Neural cell (in vitro differentiated cells): ENCODE measurements at regions not wholly inside any gene's neighbourhood (a gene's known extent, or its start where the extent isn't known, plus 50 kb on each side); places are given as distances from the start of the nearest gene placed in this dataset.

Experiments
- H2AFZ ChIP-seq: fragments of 200-600, 300-800 bp; sonication (generic), shearing (Covaris generic); 2 replicates; pipeline ENCODE4 v1.6.0; 2014; ENCODE audit warnings: low read depth, mild to moderate bottlenecking, antibody characterized with exemption, low read length, moderate library complexity
- H3F3A ChIP-seq: fragments of 200-600 bp; shearing (Covaris generic); 2 replicates; pipeline ENCODE4 v1.6.1; 2016; ENCODE audit warnings: mild to moderate bottlenecking, moderate library complexity, mixed read lengths, antibody characterized with exemption, low read length; ENCODE audit not compliant: insufficient read depth, poor library complexity, severe bottlenecking
- H3K27ac ChIP-seq: fragments of 200-600, 300-800 bp; sonication (generic), shearing (Covaris generic); 2 replicates; pipeline ENCODE4 v1.5.1; 2014; ENCODE audit warnings: mild to moderate bottlenecking, low read length, moderate library complexity
- H3K27me3 ChIP-seq: fragments of 300-800, 200-600 bp; sonication (generic), shearing (Covaris generic); 2 replicates; pipeline ENCODE4 v1.6.0; 2014; ENCODE audit warnings: mild to moderate bottlenecking, low read depth, low read length, moderate library complexity; ENCODE audit not compliant: insufficient read depth
- H3K36me3 ChIP-seq: fragments of 300-800, 200-600 bp; sonication (generic), shearing (Covaris generic); 2 replicates; pipeline ENCODE4 v1.5.1; 2014; ENCODE audit warnings: mild to moderate bottlenecking, antibody characterized with exemption, low read length, moderate library complexity; ENCODE audit not compliant: insufficient read depth
- H3K4me2 ChIP-seq: fragments of 300-800, 200-600 bp; sonication (generic), shearing (Covaris generic); 2 replicates; pipeline ENCODE4 v1.6.0; 2014; ENCODE audit warnings: mild to moderate bottlenecking, low read length
- H3K4me3 ChIP-seq: fragments of 300-800, 200-600 bp; sonication (generic), shearing (Covaris generic); 2 replicates; pipeline ENCODE4 v1.5.1; 2014; ENCODE audit warnings: mild to moderate bottlenecking, low read length, moderate library complexity
- H3K79me2 ChIP-seq: fragments of 200-600 bp; shearing (Covaris generic); replicated peaks from 2 replicates; pipeline ENCODE4 v1.6.0; 2014; ENCODE audit warnings: mild to moderate bottlenecking, low read length, moderate library complexity; ENCODE audit not compliant: insufficient read depth
- H3K9ac ChIP-seq: fragments of 300-800, 200-600 bp; sonication (generic), shearing (Covaris generic); 2 replicates; pipeline ENCODE4 v1.6.1; 2016; ENCODE audit warnings: mild to moderate bottlenecking, low read length, mixed read lengths
- H3K9me2 ChIP-seq: fragments of 200-600 bp; shearing (Covaris generic); 2 replicates; pipeline ENCODE4 v1.6.1; 2016; ENCODE audit warnings: mild to moderate bottlenecking, low read length, mixed read lengths; ENCODE audit not compliant: insufficient read depth
- H3K9me3 ChIP-seq: fragments of 200-600, 300-800 bp; sonication (generic), shearing (Covaris generic); 2 replicates; pipeline ENCODE4 v1.6.1; 2016; ENCODE audit warnings: mild to moderate bottlenecking, mixed run types, low read length, moderate library complexity, mixed read lengths
- H4K20me1 ChIP-seq: fragments of 200-600 bp; shearing (Covaris generic); 2 replicates; pipeline ENCODE4 v1.6.1; 2016; ENCODE audit warnings: mild to moderate bottlenecking, mixed run types; ENCODE audit not compliant: insufficient read depth
- EP300 ChIP-seq: fragments of 450-650 bp; conservative IDR thresholded peaks from 2 replicates; pipeline ENCODE4 v1.6.1; 2014; ENCODE audit warnings: antibody characterized with exemption, mild to moderate bottlenecking, moderate library complexity; ENCODE audit not compliant: poor library complexity, severe bottlenecking
- EZH2 ChIP-seq: fragments of 200-600, 300-800 bp; shearing (Covaris generic), sonication (generic); IDR thresholded peaks from 2 replicates; pipeline ENCODE4 v1.6.1; 2014; ENCODE audit warnings: antibody characterized with exemption, low read length, borderline replicate concordance, mild to moderate bottlenecking; ENCODE audit not compliant: insufficient read depth, poor library complexity, severe bottlenecking
- MXI1 ChIP-seq: fragments of 450-650 bp; conservative IDR thresholded peaks from 2 replicates; pipeline ENCODE4 v1.6.1; 2014; ENCODE audit warnings: antibody characterized with exemption, mild to moderate bottlenecking; ENCODE audit not compliant: poor library complexity, severe bottlenecking
- POLR2AphosphoS5 ChIP-seq: IDR thresholded peaks from 2 replicates; pipeline ENCODE4 v1.6.1; 2012
- RAD21 ChIP-seq: fragments of 450-650 bp; conservative IDR thresholded peaks from 2 replicates; pipeline ENCODE4 v1.6.1; 2014; ENCODE audit warnings: antibody characterized with exemption, mild to moderate bottlenecking, moderate library complexity
- SMC3 ChIP-seq: fragments of 450-650 bp; conservative IDR thresholded peaks from 2 replicates; pipeline ENCODE4 v1.6.1; 2014; ENCODE audit warnings: antibody characterized with exemption, mild to moderate bottlenecking, moderate library complexity; ENCODE audit not compliant: poor library complexity
- TAF1 ChIP-seq: IDR thresholded peaks from 2 replicates; pipeline ENCODE4 v1.6.1; 2012; ENCODE audit warnings: low read depth
- TF ChIP-seq, protein P1 (sequence below): IDR thresholded peaks from 2 replicates; pipeline ENCODE4 v1.6.1; 2012; ENCODE audit warnings: borderline replicate concordance
- TF ChIP-seq, protein P2 (sequence below): fragments of 450-650 bp; IDR thresholded peaks from 2 replicates; pipeline ENCODE4 v1.5.1; 2014; ENCODE audit warnings: antibody characterized with exemption, mild to moderate bottlenecking, moderate library complexity; ENCODE audit not compliant: poor library complexity, severe bottlenecking

DNA sequence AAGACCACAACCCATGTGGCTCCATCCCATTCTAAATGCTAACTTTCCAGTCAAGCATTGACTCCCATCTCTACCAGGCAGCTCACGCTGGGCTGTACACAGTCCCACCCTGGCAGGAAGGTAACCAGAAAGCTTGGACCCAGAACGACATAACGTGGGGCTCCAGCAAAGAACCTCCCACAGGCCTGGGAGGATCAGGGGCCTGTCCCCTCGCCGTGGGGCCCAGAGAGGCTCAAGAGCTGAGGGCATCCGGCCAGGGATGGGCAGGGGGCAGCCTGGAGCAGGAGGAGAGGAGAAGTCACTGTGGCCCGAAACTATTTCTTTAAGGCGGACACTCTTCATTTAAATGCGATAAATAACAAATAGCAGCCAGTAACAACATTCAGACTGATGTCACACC is 169.9 kb downstream of the SHANK2 start:
- TF ChIP-seq EP300 (no peak), MXI1 (no peak), POLR2AphosphoS5 (no peak), SMC3 (no peak), TAF1 (no peak)
- TF ChIP-seq, protein P1, sequence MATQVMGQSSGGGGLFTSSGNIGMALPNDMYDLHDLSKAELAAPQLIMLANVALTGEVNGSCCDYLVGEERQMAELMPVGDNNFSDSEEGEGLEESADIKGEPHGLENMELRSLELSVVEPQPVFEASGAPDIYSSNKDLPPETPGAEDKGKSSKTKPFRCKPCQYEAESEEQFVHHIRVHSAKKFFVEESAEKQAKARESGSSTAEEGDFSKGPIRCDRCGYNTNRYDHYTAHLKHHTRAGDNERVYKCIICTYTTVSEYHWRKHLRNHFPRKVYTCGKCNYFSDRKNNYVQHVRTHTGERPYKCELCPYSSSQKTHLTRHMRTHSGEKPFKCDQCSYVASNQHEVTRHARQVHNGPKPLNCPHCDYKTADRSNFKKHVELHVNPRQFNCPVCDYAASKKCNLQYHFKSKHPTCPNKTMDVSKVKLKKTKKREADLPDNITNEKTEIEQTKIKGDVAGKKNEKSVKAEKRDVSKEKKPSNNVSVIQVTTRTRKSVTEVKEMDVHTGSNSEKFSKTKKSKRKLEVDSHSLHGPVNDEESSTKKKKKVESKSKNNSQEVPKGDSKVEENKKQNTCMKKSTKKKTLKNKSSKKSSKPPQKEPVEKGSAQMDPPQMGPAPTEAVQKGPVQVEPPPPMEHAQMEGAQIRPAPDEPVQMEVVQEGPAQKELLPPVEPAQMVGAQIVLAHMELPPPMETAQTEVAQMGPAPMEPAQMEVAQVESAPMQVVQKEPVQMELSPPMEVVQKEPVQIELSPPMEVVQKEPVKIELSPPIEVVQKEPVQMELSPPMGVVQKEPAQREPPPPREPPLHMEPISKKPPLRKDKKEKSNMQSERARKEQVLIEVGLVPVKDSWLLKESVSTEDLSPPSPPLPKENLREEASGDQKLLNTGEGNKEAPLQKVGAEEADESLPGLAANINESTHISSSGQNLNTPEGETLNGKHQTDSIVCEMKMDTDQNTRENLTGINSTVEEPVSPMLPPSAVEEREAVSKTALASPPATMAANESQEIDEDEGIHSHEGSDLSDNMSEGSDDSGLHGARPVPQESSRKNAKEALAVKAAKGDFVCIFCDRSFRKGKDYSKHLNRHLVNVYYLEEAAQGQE, result no peak
- TF ChIP-seq, protein P2, sequence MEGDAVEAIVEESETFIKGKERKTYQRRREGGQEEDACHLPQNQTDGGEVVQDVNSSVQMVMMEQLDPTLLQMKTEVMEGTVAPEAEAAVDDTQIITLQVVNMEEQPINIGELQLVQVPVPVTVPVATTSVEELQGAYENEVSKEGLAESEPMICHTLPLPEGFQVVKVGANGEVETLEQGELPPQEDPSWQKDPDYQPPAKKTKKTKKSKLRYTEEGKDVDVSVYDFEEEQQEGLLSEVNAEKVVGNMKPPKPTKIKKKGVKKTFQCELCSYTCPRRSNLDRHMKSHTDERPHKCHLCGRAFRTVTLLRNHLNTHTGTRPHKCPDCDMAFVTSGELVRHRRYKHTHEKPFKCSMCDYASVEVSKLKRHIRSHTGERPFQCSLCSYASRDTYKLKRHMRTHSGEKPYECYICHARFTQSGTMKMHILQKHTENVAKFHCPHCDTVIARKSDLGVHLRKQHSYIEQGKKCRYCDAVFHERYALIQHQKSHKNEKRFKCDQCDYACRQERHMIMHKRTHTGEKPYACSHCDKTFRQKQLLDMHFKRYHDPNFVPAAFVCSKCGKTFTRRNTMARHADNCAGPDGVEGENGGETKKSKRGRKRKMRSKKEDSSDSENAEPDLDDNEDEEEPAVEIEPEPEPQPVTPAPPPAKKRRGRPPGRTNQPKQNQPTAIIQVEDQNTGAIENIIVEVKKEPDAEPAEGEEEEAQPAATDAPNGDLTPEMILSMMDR, result no peak
- no peaks in the 10 kb centered on the region for H3K79me2 ChIP-seq
- H3K4me2 ChIP-seq, result no peak overlapping the region
- no peak overlapping the region for H3K9ac ChIP-seq
- no peaks in the 10 kb centered on the region for H3F3A ChIP-seq
- no peak overlapping the region for H3K4me3 ChIP-seq
- H2AFZ ChIP-seq, result no peak overlapping the region
- H3K36me3 ChIP-seq, result no peaks in the 10 kb centered on the region
- no peaks in the 10 kb centered on the region for H3K9me3 ChIP-seq
- no peaks in the 10 kb centered on the region for H3K9me2 ChIP-seq
- no peaks in the 10 kb centered on the region for H4K20me1 ChIP-seq
- H3K27ac ChIP-seq, result no peak overlapping the region
- H3K27me3 ChIP-seq, result no peaks in the 10 kb centered on the region

DNA sequence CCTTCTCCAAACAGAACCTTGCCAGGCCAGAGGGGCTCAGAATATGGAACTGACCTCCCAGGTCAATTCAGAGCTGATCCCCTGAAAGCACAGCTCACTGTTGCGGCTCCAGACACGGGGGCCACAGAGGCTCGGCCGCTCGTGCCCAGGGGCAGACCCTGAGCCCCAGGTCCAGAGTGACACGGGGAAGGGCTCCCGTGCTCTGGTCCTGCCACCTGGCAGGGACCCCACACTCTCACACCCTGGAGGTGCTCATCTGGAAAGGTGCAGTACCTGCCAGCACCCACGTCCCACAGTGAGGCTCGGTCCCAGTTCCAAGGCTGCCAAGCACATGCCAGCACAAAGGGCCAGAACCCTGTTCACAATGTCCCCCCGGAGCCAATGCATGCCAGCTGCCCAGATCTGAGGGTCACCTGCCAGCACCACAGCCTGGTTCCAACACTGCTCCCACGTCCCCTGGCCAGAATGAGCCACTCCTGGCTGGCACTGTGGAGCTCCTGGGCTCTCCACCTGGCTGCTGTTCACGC is 170.6 kb downstream of the SHANK2 start:
- no peaks in the 10 kb centered on the region for H4K20me1 ChIP-seq
- no peaks in the 10 kb centered on the region for H3K79me2 ChIP-seq
- no peaks in the 10 kb centered on the region for H3F3A ChIP-seq
- H3K9ac ChIP-seq, result no peak overlapping the region
- H3K4me3 ChIP-seq, result no peak overlapping the region
- no peak for TF ChIP-seq EP300
- no peak for TF ChIP-seq TAF1
- TF ChIP-seq MXI1, result no peak
- TF ChIP-seq EZH2, result no peak
- TF ChIP-seq, protein P2, result no peak
- TF ChIP-seq RAD21, result no peak
- no peak for TF ChIP-seq POLR2AphosphoS5
- TF ChIP-seq, protein P1, result no peak
- TF ChIP-seq SMC3, result no peak
- H3K27me3 ChIP-seq, result no peaks in the 10 kb centered on the region
- H3K27ac ChIP-seq, result no peak overlapping the region
- H3K9me3 ChIP-seq, result no peaks in the 10 kb centered on the region
- no peaks in the 10 kb centered on the region for H3K36me3 ChIP-seq
- no peak overlapping the region for H3K4me2 ChIP-seq
- no peaks in the 10 kb centered on the region for H3K9me2 ChIP-seq
- H2AFZ ChIP-seq, result no peak overlapping the region
